Ureter (tissue), 1 donor: ENCODE measurements at regions not wholly inside any gene's neighbourhood (a gene's known extent, or its start where the extent isn't known, plus 50 kb on each side); places are given as distances from the start of the nearest gene placed in this dataset.

ENCODE experiments used
- DNase-seq: peaks from one replicate; pipeline ENCODE4 v3.0.0-alpha.2; 2020; ENCODE audit warnings: low spot score
- donor health status: DM: yes; HTN: yes; CAD: no.

- no peak for DNase-seq
Measured at GRCh38 chr5:53364061-53364460, 116.4 kb upstream of the FST start.

- no peak for DNase-seq
Measured at GRCh38 chr5:53366245-53366644, 114.2 kb upstream of the FST start.

- no peak for DNase-seq
Measured at GRCh38 chr5:53367727-53368126, 112.7 kb upstream of the FST start.

GRCh38 chr5:53368516-53368915 lies 111.9 kb upstream of the FST start:
- no peak for DNase-seq

- DNase-seq: no peak
Measured at GRCh38 chr5:53368966-53369605, 111.3 kb upstream of the FST start.

- DNase-seq: no peak
Measured at GRCh38 chr5:53369681-53370080, 110.7 kb upstream of the FST start.

- DNase-seq: no peak
Measured at GRCh38 chr5:53373451-53374158, 106.8 kb upstream of the FST start.

- DNase-seq: no peak
Measured at GRCh38 chr5:53376853-53377252, 103.6 kb upstream of the FST start.

GRCh38 chr5:53378190-53378589 lies 102.2 kb upstream of the FST start:
- DNase-seq: no peak

GRCh38 chr5:53378590-53379247 lies 101.7 kb upstream of the FST start:
- no peak for DNase-seq

GRCh38 chr5:53386341-53386740 lies 94.1 kb upstream of the FST start:
- DNase-seq: no peak

- no peak for DNase-seq
Measured at GRCh38 chr5:53389093-53389492, 91.3 kb upstream of the FST start.

GRCh38 chr5:53392073-53392472 lies 88.4 kb upstream of the FST start:
- DNase-seq: no peak

- DNase-seq: no peak
Measured at GRCh38 chr5:53394808-53395207, 85.6 kb upstream of the FST start.

GRCh38 chr5:53397141-53397757 lies 83.2 kb upstream of the FST start:
- DNase-seq: no peak

GRCh38 chr5:53397845-53398244 lies 82.6 kb upstream of the FST start:
- no peak for DNase-seq

- no peak for DNase-seq
Measured at GRCh38 chr5:53399926-53400697, 80.3 kb upstream of the FST start.

GRCh38 chr5:53403291-53403690 lies 77.1 kb upstream of the FST start:
- no peak for DNase-seq

- no peak for DNase-seq
Measured at GRCh38 chr5:53403758-53404157, 76.7 kb upstream of the FST start.

- DNase-seq: no peak
Measured at GRCh38 chr5:53405396-53405795, 75.0 kb upstream of the FST start.

- no peak for DNase-seq
Measured at GRCh38 chr5:53406630-53407316, 73.7 kb upstream of the FST start.
